PC-3 (cell line): ENCODE measurements at regions not wholly inside any gene's neighbourhood (a gene's known extent, or its start where the extent isn't known, plus 50 kb on each side); places are given as distances from the start of the nearest gene placed in this dataset.

ENCODE experiments used
- ATAC-seq: fragments of 200-7000 bp; cut with Tn5 transposase; 2 replicates; pipeline ENCODE4 v1.9.1; 2020; ENCODE audit warnings: mild to moderate bottlenecking, moderate library complexity
- BruUV-seq: library from RNA; stranded (reverse); fragments of 400-500 nt; replicated peaks from 2 replicates; lab custom pipeline; 2021; lab: Mats Ljungman, UMichigan
- CTCF ChIA-PET: fragments of 300-600 bp; sonication (Branson Sonifier 250); formaldehyde crosslinking; loops from one replicate; lab custom pipeline; 2022; ENCODE audit warnings: antibody characterized with exemption; lab: Charles Lee
- POLR2A ChIA-PET: fragments of 300-600 bp; sonication (Branson Sonifier 250); formaldehyde crosslinking; loops from one replicate; lab custom pipeline; 2022; ENCODE audit warnings: antibody characterized with exemption; ENCODE audit not compliant: unreplicated experiment; lab: Charles Lee
- DNase-seq: peaks from one replicate; pipeline ENCODE4 v3.0.0-alpha.2; 2015
- H2AFZ ChIP-seq: fragments of 300-600 bp; sonication (generic); 2 replicates; pipeline ENCODE4 v1.6.0; 2016; ENCODE audit warnings: antibody characterized with exemption, low read length
- H3F3A ChIP-seq: fragments of 300-600 bp; sonication (generic); one replicate; pipeline ENCODE4 v1.6.0; 2017; ENCODE audit warnings: antibody characterized with exemption, low read length, control low read depth, mild to moderate bottlenecking; ENCODE audit not compliant: unreplicated experiment
- H3K27ac ChIP-seq: fragments of 300-600 bp; sonication (generic); 2 replicates; pipeline ENCODE4 v1.5.1; 2016; ENCODE audit warnings: mild to moderate bottlenecking, low read length
- H3K27me3 ChIP-seq: fragments of 300-600 bp; sonication (generic); 2 replicates; pipeline ENCODE4 v1.6.1; 2016; ENCODE audit warnings: low read length, mixed read lengths
- H3K36me3 ChIP-seq: fragments of 300-600 bp; sonication (generic); 2 replicates; pipeline ENCODE4 v1.6.1; 2016; ENCODE audit warnings: low read depth, mixed run types, low read length, mixed read lengths
- H3K4me1 ChIP-seq: fragments of 300-600 bp; sonication (generic); 2 replicates; pipeline ENCODE4 v1.5.1; 2016; ENCODE audit warnings: low read length; ENCODE audit not compliant: insufficient read depth
- H3K4me2 ChIP-seq: fragments of 300-600 bp; sonication (generic); 2 replicates; pipeline ENCODE4 v1.6.0; 2016; ENCODE audit warnings: low read length
- H3K4me3 ChIP-seq: fragments of 300-600 bp; sonication (generic); 2 replicates; pipeline ENCODE4 v1.5.1; 2016; ENCODE audit warnings: mild to moderate bottlenecking, low read length, mixed read lengths
- H3K79me2 ChIP-seq: fragments of 300-600 bp; sonication (generic); 2 replicates; pipeline ENCODE4 v1.6.1; 2017; ENCODE audit warnings: low read length, mixed read lengths
- H3K9ac ChIP-seq: fragments of 300-600 bp; sonication (generic); 2 replicates; pipeline ENCODE4 v1.6.0; 2016; ENCODE audit warnings: mild to moderate bottlenecking, low read length
- H3K9me2 ChIP-seq: fragments of 300-600 bp; sonication (generic); replicated peaks from 2 replicates; pipeline ENCODE4 v1.6.1; 2016; ENCODE audit warnings: mixed run types, low read length, mixed read lengths
- H3K9me3 ChIP-seq: fragments of 300-600 bp; sonication (generic); 2 replicates; pipeline ENCODE4 v1.6.1; 2016; ENCODE audit warnings: low read length, mixed read lengths
- H4K20me1 ChIP-seq: fragments of 300-600 bp; sonication (generic); 2 replicates; pipeline ENCODE4 v1.6.1; 2016; ENCODE audit warnings: low read length, mixed read lengths
- CTCF ChIP-seq: fragments of 300-600 bp; sonication (generic); conservative IDR thresholded peaks from 2 replicates; pipeline ENCODE4 v1.5.1; 2017; ENCODE audit warnings: antibody characterized with exemption, low read depth, mild to moderate bottlenecking, low read length
- EZH2 ChIP-seq: fragments of 300-600 bp; sonication (generic); IDR thresholded peaks from one replicate; pipeline ENCODE4 v1.6.1; 2017; ENCODE audit warnings: antibody characterized with exemption, mild to moderate bottlenecking, low read length; ENCODE audit not compliant: unreplicated experiment
- EZH2phosphoT487 ChIP-seq: fragments of 300-600 bp; sonication (generic); IDR thresholded peaks from 2 replicates; pipeline ENCODE4 v1.6.1; 2018; ENCODE audit warnings: mild to moderate bottlenecking, antibody characterized with exemption, low read length, borderline replicate concordance
- intact Hi-C: fragments of 100-400 bp; cut with micrococcal nuclease; formaldehyde crosslinking; loops from 2 replicates; pipeline ENCODE4 v1.9.0; 2023

- BruUV-seq: no TSS peak
Measured at GRCh38 chr10:43959364-43960134, 310.9 kb upstream of the ZNF32 start.

DNA sequence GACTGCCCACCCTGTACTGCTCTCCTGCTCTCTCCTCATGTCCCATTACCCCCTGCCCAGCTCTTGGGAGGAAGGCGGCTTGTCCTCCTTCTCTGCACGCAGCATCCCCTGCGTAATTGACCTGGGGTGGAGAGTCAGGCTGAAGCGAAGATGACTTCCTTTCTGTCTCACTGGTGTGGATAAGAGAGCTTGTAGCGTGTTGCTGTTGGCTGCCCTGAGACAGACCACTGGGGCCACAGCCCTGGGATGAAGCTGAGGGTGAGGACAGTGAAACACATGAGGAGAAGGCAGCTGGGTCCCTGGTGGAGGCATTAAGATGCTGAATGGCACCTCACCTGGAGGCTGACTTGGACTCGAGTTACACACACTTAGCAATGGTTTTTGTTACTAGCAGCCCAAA is 310.3 kb upstream of the ZNF32 start:
- no peaks in the 10 kb centered on the region for H4K20me1 ChIP-seq
- CTCF ChIA-PET: no interaction called here
- peaks cover 25% of the 10 kb centered on the region for H3K27me3 ChIP-seq

More at GRCh38 chr10:43959364-43960134, 310.9 kb upstream of the ZNF32 start:
- CTCF ChIA-PET: no interaction called here
- Histone ChIP-seq H3K79me2 (no peaks in the 10 kb centered on the region), H2AFZ (no peak overlapping the region), H3K9ac (no peak overlapping the region), H3K27ac (no peak overlapping the region), H3K36me3 (no peaks in the 10 kb centered on the region), H3K4me1 (no peaks in the 10 kb centered on the region), H3F3A (no peaks in the 10 kb centered on the region), H3K9me3 (no peaks in the 10 kb centered on the region), H3K4me3 (no peak overlapping the region), H4K20me1 (no peaks in the 10 kb centered on the region), H3K9me2 (no peaks in the 10 kb centered on the region), H3K27me3 (peaks cover 31% of the 10 kb centered on the region), H3K4me2 (no peak overlapping the region)
- POLR2A ChIA-PET: no interaction called here
- DNase-seq (no peak), ATAC-seq (no peak)
- intact Hi-C loops: no loop called here
- TF ChIP-seq CTCF (no peak), EZH2phosphoT487 (no peak), EZH2 (no peak)

More for the DNA sequence above, 310.3 kb upstream of the ZNF32 start:
- TF ChIP-seq EZH2phosphoT487 (no peak), CTCF (no peak), EZH2 (no peak)
- no peak overlapping the region for H3K27ac ChIP-seq
- no TSS peak for BruUV-seq
- no peaks in the 10 kb centered on the region for H3K79me2 ChIP-seq
- no peak overlapping the region for H2AFZ ChIP-seq
- H3K4me3 ChIP-seq: no peak overlapping the region
- intact Hi-C loops: no loop called here
- DNase-seq (no peak), ATAC-seq (no peak)
- H3K4me2 ChIP-seq: no peak overlapping the region
- H3K9ac ChIP-seq: no peak overlapping the region
- H3K9me2 ChIP-seq: no peaks in the 10 kb centered on the region
- H3K9me3 ChIP-seq: no peaks in the 10 kb centered on the region
- no peaks in the 10 kb centered on the region for H3K4me1 ChIP-seq
- POLR2A ChIA-PET: no interaction called here
- H3K36me3 ChIP-seq: no peaks in the 10 kb centered on the region
- no peaks in the 10 kb centered on the region for H3F3A ChIP-seq
